ENCODE measurements at regions not wholly inside any gene's neighbourhood (a gene's known extent, or its start where the extent isn't known, plus 50 kb on each side); places are given as distances from the start of the nearest gene placed in this dataset.

DNA sequence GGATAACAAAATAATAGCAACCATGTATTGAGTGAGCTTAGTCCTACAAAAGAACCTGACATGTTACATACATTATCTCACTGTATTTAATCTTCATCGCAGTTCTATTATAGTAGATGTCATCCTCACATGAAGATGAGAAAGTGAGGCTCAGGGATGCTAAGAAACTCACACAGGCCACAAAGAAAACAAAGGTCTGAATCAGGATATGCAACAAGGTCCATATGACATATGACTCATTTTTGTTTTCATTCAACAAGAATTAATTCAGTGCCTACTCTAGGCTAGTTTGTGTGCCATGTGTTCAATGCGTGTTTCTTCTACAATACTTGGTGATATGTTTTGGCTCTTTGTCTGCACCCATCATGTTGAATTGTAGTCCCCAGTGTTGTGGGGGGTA lies 219.7 kb upstream of the EPHA4 start:
- Histone ChIP-seq H3K4me1 (ENCODE audit: insufficient read depth, low read length) (no peaks in the 10 kb centered on the region), H3K4me2 (ENCODE audit: low read depth, low read length) (no peak overlapping the region), H3K27me3 (ENCODE audit: control insufficient read depth in 1 of 2, insufficient read depth in 2 of 2, low read length in 2 of 2) (no peaks in the 10 kb centered on the region), H2AFZ (ENCODE audit: low read length) (no peak overlapping the region), H3K9me3 (ENCODE audit: low read length) (peaks cover 5% of the 10 kb centered on the region), H4K20me1 (ENCODE audit: insufficient read depth, low read length) (no peaks in the 10 kb centered on the region), H3K36me3 (replicated peaks in 1 of 2; ENCODE audit: control insufficient read depth in 1 of 2, insufficient read depth in 2 of 2, low read length in 2 of 2) (no peaks in the 10 kb centered on the region), H3K79me2 (ENCODE audit: insufficient read depth, low read length) (no peaks in the 10 kb centered on the region), H3K27ac (ENCODE audit: extremely low read length, insufficient read depth, low read length) (no peak overlapping the region), H3K9ac (ENCODE audit: insufficient read depth, low read depth, low read length) (no peak overlapping the region), H3K4me3 (replicated peaks in 1 of 3; ENCODE audit: insufficient read depth in 1 of 3, low read depth in 2 of 3, low read length in 3 of 3) (no peak overlapping the region)
- DNase-seq (ENCODE audit: low spot score): no peak
- WGBS (ENCODE audit: low lambda C conversion rate): 2% methylated on average over 2 of the region's 2 CpGs
- intact Hi-C loops (cut with micrococcal nuclease; ENCODE audit: unreplicated experiment): no loop called here
- TF ChIP-seq HNF4A (CRISPR knock-in tag; IDR thresholded peaks at IDR 0.05) (no peak), ZNF256 (CRISPR knock-in tag; conservative IDR thresholded peaks at IDR 0.05) (no peak), BRD4 (CRISPR knock-in tag; IDR thresholded peaks at IDR 0.05) (no peak), RARG (CRISPR knock-in tag; IDR thresholded peaks at IDR 0.05; ENCODE audit: low read depth) (no peak), MYC (CRISPR knock-in tag; IDR thresholded peaks at IDR 0.05; ENCODE audit: borderline replicate concordance) (no peak), SMARCE1 (IDR thresholded peaks at IDR 0.05; ENCODE audit: borderline replicate concordance) (no peak), SP2 (CRISPR knock-in tag; IDR thresholded peaks at IDR 0.05) (no peak), ZNF790 (CRISPR knock-in tag; IDR thresholded peaks at IDR 0.05; ENCODE audit: borderline replicate concordance) (no peak)
- TF ChIP-seq, protein P1, sequence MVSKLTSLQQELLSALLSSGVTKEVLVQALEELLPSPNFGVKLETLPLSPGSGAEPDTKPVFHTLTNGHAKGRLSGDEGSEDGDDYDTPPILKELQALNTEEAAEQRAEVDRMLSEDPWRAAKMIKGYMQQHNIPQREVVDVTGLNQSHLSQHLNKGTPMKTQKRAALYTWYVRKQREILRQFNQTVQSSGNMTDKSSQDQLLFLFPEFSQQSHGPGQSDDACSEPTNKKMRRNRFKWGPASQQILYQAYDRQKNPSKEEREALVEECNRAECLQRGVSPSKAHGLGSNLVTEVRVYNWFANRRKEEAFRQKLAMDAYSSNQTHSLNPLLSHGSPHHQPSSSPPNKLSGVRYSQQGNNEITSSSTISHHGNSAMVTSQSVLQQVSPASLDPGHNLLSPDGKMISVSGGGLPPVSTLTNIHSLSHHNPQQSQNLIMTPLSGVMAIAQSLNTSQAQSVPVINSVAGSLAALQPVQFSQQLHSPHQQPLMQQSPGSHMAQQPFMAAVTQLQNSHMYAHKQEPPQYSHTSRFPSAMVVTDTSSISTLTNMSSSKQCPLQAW (CRISPR knock-in tag; IDR thresholded peaks at IDR 0.05): no peak
- TF ChIP-seq, protein P2, sequence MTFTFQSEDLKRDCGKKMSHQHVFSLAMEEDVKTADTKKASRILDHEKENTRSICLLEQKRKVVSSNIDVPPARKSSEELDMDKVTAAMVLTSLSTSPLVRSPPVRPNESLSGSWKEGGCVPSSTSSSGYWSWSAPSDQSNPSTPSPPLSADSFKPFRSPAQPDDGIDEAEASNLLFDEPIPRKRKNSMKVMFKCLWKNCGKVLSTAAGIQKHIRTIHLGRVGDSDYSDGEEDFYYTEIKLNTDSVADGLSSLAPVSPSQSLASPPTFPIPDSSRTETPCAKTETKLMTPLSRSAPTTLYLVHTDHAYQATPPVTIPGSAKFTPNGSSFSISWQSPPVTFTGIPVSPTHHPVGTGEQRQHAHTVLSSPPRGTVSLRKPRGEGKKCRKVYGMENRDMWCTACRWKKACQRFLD (CRISPR knock-in tag; IDR thresholded peaks at IDR 0.05; ENCODE audit: borderline replicate concordance): no peak
- ChIA-PET CTCF (ENCODE audit: low intra/inter-chr PET ratio, low total read pairs) (no interaction called here), POLR2A (no interaction called here)
- no TSS peak for BruUV-seq (replicated peaks)
- in situ Hi-C loops (cut with HindIII; ENCODE audit: extremely low pct_ligation_motif_present, low pct_unique_long_range_greater_than_20kb): no loop called here
- ATAC-seq: no peak
- FAIRE-seq: no peak

Measured in HepG2 (cell line).